DMS153 treated with DMSO at 0.1 percent for 48 hours (cell line): ENCODE measurements at regions not wholly inside any gene's neighbourhood (a gene's known extent, or its start where the extent isn't known, plus 50 kb on each side); places are given as distances from the start of the nearest gene placed in this dataset.

Experiments
- DNase-seq: peaks from one replicate; lab custom pipeline; 2025; ENCODE audit not compliant: unreplicated experiment; lab: John Stamatoyannopoulos, UW

DNA sequence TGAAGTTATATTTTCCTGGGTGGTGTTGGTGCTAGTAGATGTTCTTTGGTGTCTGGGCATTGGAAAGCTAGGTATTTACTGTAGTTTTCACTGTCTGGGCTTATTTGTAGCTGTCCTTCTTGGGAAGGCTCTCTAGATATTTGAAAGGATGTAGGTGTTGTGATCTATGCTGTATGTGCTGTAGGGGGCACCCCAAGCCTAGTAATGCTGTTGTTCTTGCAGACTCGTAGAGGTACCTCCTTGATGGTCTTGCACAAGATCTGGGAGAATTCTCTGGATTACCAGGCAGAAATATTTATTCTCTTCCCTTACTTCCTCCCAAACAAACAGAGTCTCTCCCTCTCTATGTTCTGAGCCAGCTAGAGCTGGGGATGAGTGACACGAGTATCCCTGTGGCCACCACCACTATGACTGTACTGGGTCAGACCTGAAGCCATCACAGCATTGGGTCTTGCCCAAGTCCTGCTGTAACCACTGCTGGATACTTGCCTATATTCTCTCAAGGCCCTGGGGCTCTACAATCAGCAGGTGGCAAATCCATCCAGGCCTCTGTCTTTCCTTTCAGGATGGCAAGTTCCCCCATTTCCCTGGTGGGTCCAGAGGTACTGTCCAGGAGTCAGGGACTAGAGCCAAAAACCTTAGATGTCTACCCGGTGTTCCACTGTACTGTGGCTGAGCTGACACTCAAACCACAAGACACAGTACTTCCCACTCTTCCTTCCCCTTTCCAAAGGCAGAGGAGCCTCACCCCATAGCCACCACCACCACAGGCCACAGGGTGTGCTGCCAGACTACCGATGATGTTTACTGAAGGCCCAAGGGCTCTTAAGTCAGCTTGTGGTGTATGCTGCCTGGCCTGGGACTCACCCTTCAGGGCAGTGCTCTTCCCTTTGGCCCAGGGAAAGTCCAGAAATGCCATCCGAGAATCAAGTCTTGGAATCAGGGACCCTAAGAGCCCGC is 195.2 kb upstream of the DPPA4 start:
- no peak for DNase-seq

- no peak for DNase-seq
Measured at GRCh38 chr3:109545746-109546145, 208.4 kb upstream of the DPPA4 start.

DNA sequence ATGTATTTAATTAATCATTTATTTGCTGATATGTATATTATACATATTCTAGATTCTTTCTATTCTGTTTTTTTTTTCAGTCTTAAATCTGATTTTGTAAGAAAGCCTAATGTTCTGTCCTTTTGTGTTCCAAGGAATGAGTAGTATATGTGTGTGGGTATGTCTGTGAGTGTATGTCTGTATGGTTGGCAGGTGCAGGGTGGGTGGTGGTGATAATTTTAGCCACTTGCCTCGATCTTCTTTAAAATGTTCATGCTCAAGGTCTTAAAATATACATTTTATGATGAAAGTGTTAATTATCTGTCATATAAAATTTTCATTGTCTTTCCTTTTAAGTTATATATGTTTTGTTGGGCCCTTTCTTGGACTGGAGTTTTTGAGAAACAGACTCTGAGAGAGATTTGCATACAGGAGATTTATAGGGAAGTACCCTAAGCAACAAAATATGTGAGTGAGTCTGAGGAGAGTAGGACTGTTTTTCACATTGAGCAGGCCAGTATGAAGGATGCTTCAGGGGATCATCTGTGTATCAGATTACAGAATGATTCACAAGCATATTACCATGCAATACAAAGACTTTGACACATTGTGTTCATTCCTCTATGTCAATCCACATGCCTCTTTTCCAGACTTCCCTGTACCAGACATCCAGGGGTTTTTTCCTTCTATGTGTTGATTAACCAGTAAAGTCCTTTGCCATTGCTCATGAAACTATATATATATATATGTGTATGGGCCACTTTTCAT is 211.0 kb upstream of the DPPA4 start:
- no peak for DNase-seq

GRCh38 chr3:109553591-109554371 is 216.4 kb upstream of the DPPA4 start:
- no peak for DNase-seq

DNA sequence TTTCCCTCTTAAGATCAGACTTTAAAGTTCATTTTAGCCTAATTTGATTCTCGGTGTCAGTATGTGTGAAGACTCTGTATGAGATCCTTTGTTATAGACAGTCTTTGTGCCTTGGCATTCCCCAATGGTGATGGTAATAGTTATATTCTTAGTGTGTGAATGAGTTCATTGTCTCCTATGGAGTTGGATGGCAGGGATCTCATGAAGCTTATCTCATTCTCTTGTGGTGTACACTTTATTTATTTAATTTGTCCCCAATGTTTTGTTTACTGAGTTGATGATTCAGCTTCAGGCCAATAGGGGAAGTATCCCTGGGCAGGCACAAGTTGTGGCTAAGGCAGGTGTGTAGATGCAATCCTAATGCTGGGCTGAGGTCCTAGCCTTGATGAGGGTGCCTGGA is 222.0 kb upstream of the DPPA4 start:
- DNase-seq = no peak

DNA sequence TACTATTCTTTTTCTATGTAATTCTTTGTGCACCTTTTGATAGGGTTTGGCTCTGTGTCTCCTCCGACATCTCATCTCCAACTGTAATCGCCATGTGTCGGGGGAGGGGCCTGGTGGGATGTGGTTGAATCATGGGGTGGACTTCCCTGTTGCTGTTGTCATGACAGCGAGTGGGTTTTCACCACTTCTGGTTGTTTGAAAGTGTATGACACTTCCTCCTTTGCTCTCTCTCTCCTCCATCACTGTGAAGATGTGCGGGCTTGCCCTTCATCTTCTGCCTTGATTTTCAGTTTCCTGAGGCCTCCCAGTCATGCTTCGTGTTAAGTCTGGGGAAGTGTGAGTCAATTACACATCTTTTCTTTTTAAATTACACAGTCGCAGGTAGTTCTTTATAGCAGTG is 225.8 kb upstream of the DPPA4 start:
- no peak for DNase-seq

DNA sequence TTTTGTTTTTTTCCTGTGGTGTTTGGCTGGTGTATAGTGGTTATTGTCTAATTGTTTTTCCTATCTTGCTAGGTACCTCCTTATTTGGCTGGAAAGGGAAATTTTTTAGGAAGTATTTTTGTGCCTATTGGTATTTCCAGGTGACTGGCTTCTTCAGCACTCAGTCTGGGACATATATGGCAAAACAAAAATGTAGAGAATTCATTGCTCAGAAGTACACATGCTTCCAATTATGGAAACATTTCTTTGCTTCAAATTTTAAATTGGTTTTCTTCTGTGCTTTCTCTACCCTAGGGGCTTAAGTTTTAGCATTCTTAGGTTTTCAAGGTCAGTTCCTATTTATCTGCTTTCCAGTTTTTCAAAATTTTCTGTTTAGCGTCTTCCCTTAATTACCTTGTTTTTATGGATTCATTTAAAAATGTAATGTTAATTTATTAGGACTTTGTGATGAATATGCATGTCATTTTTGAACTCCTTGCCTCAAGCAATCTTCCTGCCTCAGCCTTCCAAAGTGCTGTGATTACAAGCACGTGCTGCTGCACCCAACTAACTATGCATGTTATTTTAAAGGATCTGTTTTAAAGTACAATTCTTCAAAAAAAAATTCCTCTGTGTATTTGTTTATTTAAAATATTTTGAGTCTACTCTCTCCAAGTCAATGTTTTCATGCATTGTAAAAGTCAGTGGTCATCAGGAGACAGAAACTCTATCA is 231.9 kb upstream of the DPPA4 start:
- no peak for DNase-seq

DNA sequence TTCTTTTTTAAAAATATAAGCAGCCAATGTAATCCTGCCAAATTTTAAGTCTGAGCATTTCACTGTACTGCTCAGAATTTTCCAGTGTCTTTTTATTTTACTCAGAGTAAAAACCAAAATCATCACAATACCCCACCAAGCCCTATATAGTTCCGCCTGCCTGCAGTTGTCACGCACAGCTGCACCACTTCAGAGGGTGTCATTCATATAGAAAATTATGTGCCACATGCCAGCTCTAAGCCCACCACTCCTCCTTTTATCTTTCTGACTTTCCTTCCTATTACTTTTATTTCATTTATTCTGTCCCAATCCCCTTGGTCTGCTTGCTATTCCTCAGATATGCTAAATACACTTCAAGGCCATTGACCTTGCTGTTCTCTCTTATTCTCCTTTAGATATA is 233.1 kb upstream of the DPPA4 start:
- DNase-seq = no peak

- no peak for DNase-seq
Measured at GRCh38 chr3:109572301-109572700, 235.0 kb upstream of the DPPA4 start.

DNA sequence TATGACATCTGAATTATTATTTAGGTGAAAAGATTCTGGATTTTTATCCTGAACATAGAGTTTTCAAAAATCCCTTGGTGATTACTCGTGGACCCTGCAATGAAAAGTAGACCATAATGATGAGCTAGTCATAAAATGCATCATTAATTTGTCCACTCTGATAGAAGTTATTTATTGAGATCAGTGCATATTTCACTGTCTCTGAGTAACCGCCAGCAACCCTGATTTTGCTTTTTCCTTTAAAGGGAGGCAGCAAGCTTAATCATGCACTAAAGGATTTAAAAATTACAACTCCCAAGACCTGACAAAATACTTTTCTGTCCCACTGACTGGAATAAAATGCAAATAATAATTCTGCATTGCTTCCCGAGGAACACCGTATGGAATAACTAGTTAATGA is 259.6 kb upstream of the DPPA4 start:
- no peak for DNase-seq

- no peak for DNase-seq
Measured at GRCh38 chr3:109597444-109597843, 260.1 kb upstream of the DPPA4 start.

- no peak for DNase-seq
Measured at GRCh38 chr3:109607897-109608296, 270.6 kb upstream of the DPPA4 start.

DNA sequence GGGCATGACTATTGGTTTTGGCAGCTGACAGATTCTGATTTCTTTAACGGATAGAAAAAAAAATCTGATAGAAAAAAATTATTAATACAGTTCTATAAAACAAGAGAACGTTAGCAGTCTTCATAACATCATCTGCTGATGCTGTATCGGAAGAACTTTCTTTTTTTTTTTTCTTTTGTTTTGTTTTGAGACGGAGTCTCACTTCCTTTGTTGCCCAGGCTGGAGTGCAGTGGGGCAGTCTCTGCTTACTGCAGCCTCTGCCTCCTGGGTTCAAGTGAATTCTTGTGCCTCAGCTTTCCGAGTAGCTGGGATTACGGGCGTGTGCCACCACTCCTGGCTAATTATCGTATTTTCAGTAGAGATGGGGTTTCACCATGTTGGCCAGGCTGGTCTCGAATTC is 271.2 kb upstream of the DPPA4 start:
- DNase-seq = no peak

GRCh38 chr3:109618766-109619378 is 281.5 kb upstream of the DPPA4 start:
- DNase-seq = no peak

DNA sequence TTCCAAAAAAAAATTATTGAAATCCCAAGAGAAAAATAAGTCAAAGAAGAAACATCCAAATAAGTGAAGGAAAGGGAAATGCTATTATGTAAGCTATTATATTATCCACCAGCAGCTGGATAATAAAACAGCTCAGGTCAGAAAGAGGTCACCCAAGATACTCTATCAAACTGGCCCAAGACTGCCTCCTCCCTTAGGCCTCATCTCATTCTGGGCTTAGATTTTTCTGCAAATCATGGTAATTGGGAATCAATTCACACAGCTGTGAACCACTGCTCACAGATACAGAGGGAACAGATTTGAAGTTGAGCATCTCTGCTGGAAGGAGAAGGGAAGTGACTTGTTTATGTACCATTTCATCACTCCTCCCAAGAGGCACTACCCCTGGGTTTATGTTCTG is 294.6 kb upstream of the DPPA4 start:
- DNase-seq = no peak

- no peak for DNase-seq
Measured at GRCh38 chr3:109640146-109640652, 302.9 kb upstream of the DPPA4 start.

DNA sequence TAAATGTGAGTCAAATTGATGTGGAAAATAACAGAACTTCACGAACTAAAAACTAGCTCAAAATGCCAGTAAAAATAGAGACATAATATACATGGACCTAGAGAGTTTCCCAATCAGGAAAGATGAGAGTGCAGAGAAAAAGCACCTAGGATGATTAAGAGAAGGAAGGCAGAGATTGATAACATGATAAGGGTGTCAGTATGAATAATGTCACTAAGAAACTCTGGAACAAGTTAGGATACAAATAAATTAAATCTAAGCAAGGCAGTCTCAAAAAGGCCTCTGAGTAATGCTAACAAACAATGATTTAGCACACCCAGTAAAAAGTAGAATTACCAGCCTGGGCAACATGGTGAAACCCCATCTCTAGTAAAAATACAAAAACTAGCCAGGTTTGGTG is 304.7 kb upstream of the DPPA4 start:
- DNase-seq = no peak

DNA sequence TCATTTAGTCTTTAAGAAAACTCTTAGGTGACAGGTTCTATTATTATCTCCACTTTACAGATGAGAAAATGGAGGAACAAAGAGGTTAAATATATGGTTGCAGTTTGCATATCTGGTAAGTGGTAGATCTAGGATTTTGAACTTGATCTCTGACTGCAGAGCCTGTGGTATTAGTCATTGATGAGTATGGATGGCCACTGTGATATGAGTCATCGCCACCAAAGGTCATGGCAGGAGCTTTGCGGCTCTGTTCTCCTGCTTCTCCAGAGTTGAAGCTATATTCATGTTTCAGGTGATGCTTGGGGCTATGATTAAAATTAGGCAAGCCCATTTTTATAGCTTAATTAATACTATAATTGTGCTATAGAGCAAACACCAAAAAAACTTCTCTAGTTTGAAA is 306.2 kb upstream of the DPPA4 start:
- DNase-seq = no peak

DNA sequence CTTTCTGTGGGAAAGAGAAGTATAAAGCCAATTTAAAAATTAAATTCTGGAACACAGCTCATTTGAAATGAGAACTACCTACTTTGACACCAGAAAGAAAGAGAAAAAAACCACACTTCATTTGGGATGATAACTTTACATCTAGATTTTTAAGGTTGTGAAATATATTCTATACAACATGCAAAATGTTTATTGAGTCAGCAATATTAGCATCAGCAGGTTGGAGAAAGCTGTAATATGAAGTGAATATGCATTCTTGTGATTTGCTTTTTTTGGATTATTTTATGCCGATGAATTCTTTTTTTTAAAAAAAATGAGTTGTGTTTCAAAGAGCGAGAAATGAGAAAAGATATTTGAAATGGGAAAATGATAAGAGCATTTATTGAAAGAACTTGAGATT is 307.0 kb upstream of the DPPA4 start:
- DNase-seq = no peak

GRCh38 chr3:109644746-109645145 is 307.4 kb upstream of the DPPA4 start:
- DNase-seq = no peak
